GM12878 (cell line): ENCODE measurements at regions not wholly inside any gene's neighbourhood (a gene's known extent, or its start where the extent isn't known, plus 50 kb on each side); places are given as distances from the start of the nearest gene placed in this dataset.

Experiments
- ATAC-seq: fragments of 200-7000 bp; cut with Tn5 transposase; 3 replicates; pipeline ENCODE4 v1.9.1; 2020; ENCODE audit warnings: mild to moderate bottlenecking, moderate library complexity
- BruUV-seq: library from RNA; stranded (reverse); fragments of 400-500 nt; replicated peaks from 2 replicates; lab custom pipeline; 2021; lab: Mats Ljungman, UMichigan
- CTCF ChIA-PET: fragments of 300-600 bp; sonication (Branson Sonifier 250); formaldehyde crosslinking; extraction: SDS; loops from one replicate; lab custom pipeline; 2021; ENCODE audit warnings: inconsistent platforms; lab: Yijun Ruan, JAX
- POLR2A ChIA-PET: fragments of 350-600 bp; formaldehyde crosslinking; extraction: SDS; loops from one replicate; lab custom pipeline; 2021; ENCODE audit warnings: inconsistent platforms; lab: Charles Lee
- RAD21 ChIA-PET: fragments of 300-600 bp; sonication (Branson Sonifier 250); formaldehyde crosslinking; loops from one replicate; lab custom pipeline; 2023; ENCODE audit warnings: antibody characterized with exemption; ENCODE audit not compliant: unreplicated experiment; lab: Charles Lee
- SMC1A ChIA-PET: fragments of 300-600 bp; sonication (Branson Sonifier 250); formaldehyde crosslinking; loops from one replicate; lab custom pipeline; 2023; ENCODE audit not compliant: unreplicated experiment, uncharacterized antibody; lab: Charles Lee
- DNase-seq: peaks from one replicate; pipeline ENCODE4 v3.0.0-alpha.2; 2011; ENCODE audit warnings: low read depth, low spot score
- FAIRE-seq: peaks from 3 replicates; lab custom pipeline; 2011; peaks lifted over from hg19 to GRCh38; lab: Jason Lieb, UNC
- H2AFZ ChIP-seq: 2 replicates; pipeline ENCODE4 v1.6.0; 2011; ENCODE audit warnings: low read depth, low read length, control low read depth; ENCODE audit not compliant: control insufficient read depth
- H3K27ac ChIP-seq: 2 replicates; pipeline ENCODE4 v1.5.1; 2011; ENCODE audit warnings: control low read depth; ENCODE audit not compliant: control insufficient read depth, insufficient read depth
- H3K27me3 ChIP-seq, 2 experiments: replicated peaks in 1 of 2; 2 replicates each; pipeline versions ENCODE4 v1.6.0 to v1.6.1; 2011; ENCODE audit warnings: low read length in 1 of 2; ENCODE audit not compliant: control insufficient read depth in 2 of 2, insufficient read depth in 2 of 2
- H3K36me3 ChIP-seq, 2 experiments: 2 replicates each; pipeline ENCODE4 v1.5.1; 2011; ENCODE audit warnings: low read length in 1 of 2; ENCODE audit not compliant: control insufficient read depth in 2 of 2, insufficient read depth in 2 of 2
- H3K4me1 ChIP-seq: 2 replicates; pipeline ENCODE4 v1.6.1; 2011; ENCODE audit warnings: mild to moderate bottlenecking, low read length, moderate library complexity, mixed read lengths; ENCODE audit not compliant: control insufficient read depth, insufficient read depth
- H3K4me2 ChIP-seq: 2 replicates; pipeline ENCODE4 v1.6.0; 2011; ENCODE audit warnings: control low read depth; ENCODE audit not compliant: control insufficient read depth, insufficient read depth
- H3K4me3 ChIP-seq: fragments of 200-600 bp; sonication (generic); 2 replicates; pipeline ENCODE4 v1.5.1; 2016
- H3K79me2 ChIP-seq: 2 replicates; pipeline ENCODE4 v1.6.0; 2011; ENCODE audit warnings: low read length; ENCODE audit not compliant: control insufficient read depth, insufficient read depth
- H3K9ac ChIP-seq: 2 replicates; pipeline ENCODE4 v1.8.0; 2011; ENCODE audit warnings: low read length, control low read depth, mixed read lengths; ENCODE audit not compliant: control insufficient read depth, insufficient read depth
- H3K9me3 ChIP-seq: replicated peaks from 3 replicates; pipeline ENCODE4 v1.5.1; 2011; ENCODE audit warnings: mild to moderate bottlenecking, low read length; ENCODE audit not compliant: control insufficient read depth, insufficient read depth
- H4K20me1 ChIP-seq: 2 replicates; pipeline ENCODE4 v1.6.0; 2011; ENCODE audit not compliant: control insufficient read depth, insufficient read depth
- BRCA1 ChIP-seq: IDR thresholded peaks from 2 replicates; pipeline ENCODE4 v1.6.1; 2011; ENCODE audit warnings: low read depth, low read length, improper control_type of control experiment
- EED ChIP-seq: sonication (generic); IDR thresholded peaks from 2 replicates; pipeline ENCODE4 v1.6.1; 2016; ENCODE audit warnings: antibody characterized with exemption, low read depth
- ETV6 ChIP-seq, 2 experiments: fragments of 450-650 bp in 1 of 2; IDR thresholded peaks in 1 of 2; conservative IDR thresholded peaks in 1 of 2; 2 replicates each; pipeline ENCODE4 v1.6.1; 2014; ENCODE audit warnings: antibody characterized with exemption in 1 of 2, borderline replicate concordance in 1 of 2, low read depth in 1 of 2, mild to moderate bottlenecking in 1 of 2, moderate library complexity in 1 of 2
- NFXL1 ChIP-seq: fragments of 450-650 bp; IDR thresholded peaks from 2 replicates; pipeline ENCODE4 v1.6.1; 2017; ENCODE audit warnings: antibody characterized with exemption, mild to moderate bottlenecking, borderline replicate concordance
- WGBS: methylation state at CpG from one replicate; pipeline ENCODE4 v1.1.6; 2016; ENCODE audit warnings: low lambda C conversion rate; ENCODE audit not compliant: insufficient replicate concordance, insufficient coverage; ENCODE audit errors: missing lambda C conversion rate; 5-methylcytosine and 5-hydroxymethylcytosine counted together
- in situ Hi-C: fragments of 300-500 bp; cut with MboI; formaldehyde crosslinking; loops from 9 replicates; pipeline ENCODE4 v1.14.3; 2018; ENCODE audit warnings: mixed read lengths
- intact Hi-C: fragments of 100-400 bp; cut with micrococcal nuclease; formaldehyde crosslinking; loops from one replicate; pipeline ENCODE4 v1.14.2; 2022; ENCODE audit not compliant: unreplicated experiment

DNA sequence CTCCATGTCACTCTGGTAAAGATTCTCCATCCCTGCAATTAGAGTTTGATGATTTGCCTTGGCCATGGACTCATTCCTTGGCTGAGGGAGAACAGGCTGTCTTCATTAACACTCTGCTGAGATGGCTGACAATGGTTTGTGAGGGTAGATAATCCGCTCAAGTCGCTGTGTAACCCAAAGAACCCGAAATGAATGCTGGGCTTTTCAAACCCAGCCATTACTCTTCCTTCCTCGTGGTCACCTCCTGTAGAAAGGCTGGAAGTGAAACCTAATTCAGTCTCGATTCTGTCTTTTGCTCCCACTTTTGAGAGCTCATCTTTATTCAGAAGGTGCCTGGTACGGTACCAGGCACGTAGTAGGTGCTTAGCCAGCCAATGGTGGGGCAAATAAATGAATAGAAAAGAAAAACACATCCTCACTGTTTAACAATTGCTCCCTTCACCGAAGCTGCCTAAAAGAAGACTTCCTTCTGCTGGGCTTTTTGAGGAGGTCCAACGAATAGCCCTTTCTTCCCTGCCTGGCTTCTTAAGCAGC, 190.2 kb downstream of the BCAS1 start:
- ATAC-seq (no peak), FAIRE-seq (no peak), DNase-seq (no peak)
- H3K27ac ChIP-seq, result no peak overlapping the region
- intact Hi-C loops (no loop called here), in situ Hi-C loops (no loop called here)
- H3K4me3 ChIP-seq, result no peak overlapping the region
- CTCF ChIA-PET, result interaction anchor here (0.5 to 3.0 kb wide), 9 partner anchors 12 to 265 kb away, joined by 3 to 10 read pairs (median 5); no protein-coding TSS in a partner anchor
- no peaks in the 10 kb centered on the region for H3K79me2 ChIP-seq
- 73% methylated on average over 9 of the region's 9 CpGs for WGBS
- no peaks in the 10 kb centered on the region for H3K36me3 ChIP-seq
- no peaks in the 10 kb centered on the region; the same call in 2 of the 3 replicates for H3K9me3 ChIP-seq
- no peaks in the 10 kb centered on the region for H3K27me3 ChIP-seq
- POLR2A ChIA-PET, result interaction anchor here (0.6 to 2.9 kb wide), 3 partner anchors 8 to 142 kb away, joined by 3 to 17 read pairs (median 3); no protein-coding TSS in a partner anchor
- peaks cover 11% of the 10 kb centered on the region for H3K4me1 ChIP-seq
- no peak overlapping the region for H3K9ac ChIP-seq
- no peaks in the 10 kb centered on the region for H4K20me1 ChIP-seq
- 0 out of 2 replicates have a peak overlapping the region, but pooled peaks have one; percentile 10 for H3K4me2 ChIP-seq
- H2AFZ ChIP-seq, result peak overlapping the region; percentile 56
- no TSS peak for BruUV-seq
- SMC1A ChIA-PET, result interaction anchor here (0.7 to 7.6 kb wide), 12 partner anchors 10 to 227 kb away, joined by 3 to 49 read pairs (median 5); no protein-coding TSS in a partner anchor
- peak; percentile 20; the same call in 1 of the 2 replicates for TF ChIP-seq EED
- no peak for TF ChIP-seq BRCA1
- TF ChIP-seq NFXL1, result 0 out of 2 replicates have a peak, but pooled peaks have one; percentile 49
- TF ChIP-seq ETV6 (conservative IDR thresholded peaks at IDR 0.05 in 1 of 2, IDR thresholded peaks at IDR 0.05 in 1 of 2; ENCODE audit: borderline replicate concordance in 1 of 2, low read depth in 1 of 2), result peak in 1 of 2 experiments; percentile 50; a peak in 1 of 4 replicates
- RAD21 ChIA-PET, result interaction anchor here (1.0 to 3.7 kb wide), 5 partner anchors 12 to 258 kb away, joined by 3 to 14 read pairs (median 3); no protein-coding TSS in a partner anchor
